Cardiac muscle cell (in vitro differentiated cells and primary cell): ENCODE measurements at regions not wholly inside any gene's neighbourhood (a gene's known extent, or its start where the extent isn't known, plus 50 kb on each side); places are given as distances from the start of the nearest gene placed in this dataset.
"Not testable (repeated sequence)": the region's sequence is repeated elsewhere in the genome, so short reads cannot be mapped to it uniquely, and the experiment has no call there.

Experiments
- DNase-seq, 2 donors: peaks; one replicate each; pipeline versions ENCODE4 v3.0.0 to v3.0.0-alpha.2; 2010 to 2017; ENCODE audit warnings: low read depth in 1 of 2, low spot score in 1 of 2
- H3K27ac ChIP-seq: fragments of 200-600 bp; sonication (generic); 2 replicates; pipeline ENCODE4 v1.5.1; 2016
- H3K27me3 ChIP-seq: fragments of 200-600 bp; sonication (generic); 2 replicates; pipeline ENCODE4 v1.6.0; 2016; ENCODE audit warnings: control low read depth
- H3K36me3 ChIP-seq: fragments of 200-600 bp; sonication (generic); 2 replicates; pipeline ENCODE4 v1.5.1; 2016; ENCODE audit warnings: control low read depth
- H3K4me1 ChIP-seq: fragments of 200-600 bp; sonication (generic); 2 replicates; pipeline ENCODE4 v1.8.1; 2017; ENCODE audit warnings: low read depth, mild to moderate bottlenecking, mixed run types
- H3K4me3 ChIP-seq: fragments of 200-600 bp; sonication (generic); 2 replicates; pipeline ENCODE4 v1.5.1; 2016; ENCODE audit warnings: mild to moderate bottlenecking
- H3K9me3 ChIP-seq: fragments of 200-600 bp; sonication (generic); 2 replicates; pipeline ENCODE4 v1.5.1; 2017; ENCODE audit warnings: low read depth, mild to moderate bottlenecking, control low read depth
- CTCF ChIP-seq: IDR thresholded peaks from 2 replicates; pipeline ENCODE4 v1.5.1; 2012; ENCODE audit warnings: low read depth, mild to moderate bottlenecking, low read length

GRCh38 chr7:3138997-3139396, 95.3 kb upstream of the CARD11 start:
- no peak overlapping the region for H3K4me3 ChIP-seq
- no peaks in the 10 kb centered on the region for H3K27me3 ChIP-seq
- H3K4me1 ChIP-seq = no peaks in the 10 kb centered on the region
- no peaks in the 10 kb centered on the region for H3K9me3 ChIP-seq
- TF ChIP-seq CTCF = no peak
- H3K27ac ChIP-seq = no peak overlapping the region
- DNase-seq = no peak
- H3K36me3 ChIP-seq = no peaks in the 10 kb centered on the region

GRCh38 chr7:3140834-3141233, 97.2 kb upstream of the CARD11 start:
- no peaks in the 10 kb centered on the region for H3K27me3 ChIP-seq
- no peak for DNase-seq
- H3K4me3 ChIP-seq = no peak overlapping the region
- no peaks in the 10 kb centered on the region for H3K4me1 ChIP-seq
- no peak overlapping the region for H3K27ac ChIP-seq
- TF ChIP-seq CTCF = no peak
- no peaks in the 10 kb centered on the region for H3K9me3 ChIP-seq
- H3K36me3 ChIP-seq = no peaks in the 10 kb centered on the region

GRCh38 chr7:3141326-3141725, 97.7 kb upstream of the CARD11 start:
- no peak overlapping the region for H3K4me3 ChIP-seq
- H3K36me3 ChIP-seq = no peaks in the 10 kb centered on the region
- DNase-seq = no peak
- H3K27ac ChIP-seq = no peak overlapping the region
- H3K9me3 ChIP-seq = no peaks in the 10 kb centered on the region
- no peaks in the 10 kb centered on the region for H3K4me1 ChIP-seq
- H3K27me3 ChIP-seq = no peaks in the 10 kb centered on the region
- TF ChIP-seq CTCF = no peak

GRCh38 chr7:3143869-3144775, 100.5 kb upstream of the CARD11 start:
- no peak for TF ChIP-seq CTCF
- Histone ChIP-seq H3K27me3 (no peaks in the 10 kb centered on the region), H3K9me3 (no peaks in the 10 kb centered on the region), H3K4me3 (no peak overlapping the region), H3K36me3 (no peaks in the 10 kb centered on the region), H3K27ac (peak overlapping the region; percentile 15), H3K4me1 (no peaks in the 10 kb centered on the region)
- DNase-seq = no peak

- H3K9me3 ChIP-seq, H3K36me3 ChIP-seq, H3K4me3 ChIP-seq, H3K27me3 ChIP-seq, DNase-seq, H3K4me1 ChIP-seq, H3K27ac ChIP-seq: not testable (repeated sequence)
Observed at GRCh38 chr7:3144776-3145125, 101.1 kb upstream of the CARD11 start.

GRCh38 chr7:3146571-3147226, 103.0 kb upstream of the CARD11 start:
- no peaks in the 10 kb centered on the region for H3K27me3 ChIP-seq
- no peaks in the 10 kb centered on the region for H3K9me3 ChIP-seq
- H3K4me3 ChIP-seq = no peak overlapping the region
- no peak for TF ChIP-seq CTCF
- peak in 1 of 2 donors; percentile 36 for DNase-seq
- no peaks in the 10 kb centered on the region for H3K4me1 ChIP-seq
- no peaks in the 10 kb centered on the region for H3K36me3 ChIP-seq
- H3K27ac ChIP-seq = no peak overlapping the region

- not testable (repeated sequence) for H3K36me3 ChIP-seq, H3K27ac ChIP-seq, H3K4me3 ChIP-seq, H3K27me3 ChIP-seq, H3K4me1 ChIP-seq, DNase-seq, H3K9me3 ChIP-seq
Observed at GRCh38 chr7:3148471-3148870, 104.8 kb upstream of the CARD11 start.
